ENCODE measurements at regions not wholly inside any gene's neighbourhood (a gene's known extent, or its start where the extent isn't known, plus 50 kb on each side); places are given as distances from the start of the nearest gene placed in this dataset.

- DNase-seq (ENCODE audit: low read depth in 2 of 2), result peak; percentile 39 to 55
- no peak overlapping the region for H3K4me3 ChIP-seq (replicated peaks in 1 of 2; ENCODE audit: low read depth in 2 of 2, low read length in 2 of 2)
- no peak for TF ChIP-seq CTCF (IDR thresholded peaks at IDR 0.05; ENCODE audit: low read depth, low read length)
These were observed 314.8 kb upstream of the HS6ST1 start for GRCh38 chr2:128633501-128633900.

GRCh38 chr2:128635361-128635900 is 316.8 kb upstream of the HS6ST1 start:
- no peak overlapping the region for H3K4me3 ChIP-seq (replicated peaks in 1 of 2; ENCODE audit: low read depth in 2 of 2, low read length in 2 of 2)
- TF ChIP-seq CTCF (IDR thresholded peaks at IDR 0.05; ENCODE audit: low read depth, low read length), result no peak
- DNase-seq (ENCODE audit: low read depth in 2 of 2), result peak in 1 of 2 donors; percentile 3

- no peak for DNase-seq (ENCODE audit: low read depth in 2 of 2)
- H3K4me3 ChIP-seq (replicated peaks in 1 of 2; ENCODE audit: low read depth in 2 of 2, low read length in 2 of 2), result no peak overlapping the region
- no peak for TF ChIP-seq CTCF (IDR thresholded peaks at IDR 0.05; ENCODE audit: low read depth, low read length)
These were observed 318.1 kb upstream of the HS6ST1 start for GRCh38 chr2:128636802-128637147.

GRCh38 chr2:128637481-128638155 is 318.9 kb upstream of the HS6ST1 start:
- TF ChIP-seq CTCF (IDR thresholded peaks at IDR 0.05; ENCODE audit: low read depth, low read length), result no peak
- no peak for DNase-seq (ENCODE audit: low read depth in 2 of 2)

GRCh38 chr2:128638341-128639119 is 319.9 kb upstream of the HS6ST1 start:
- no peak overlapping the region for H3K4me3 ChIP-seq (replicated peaks in 1 of 2; ENCODE audit: low read depth in 2 of 2, low read length in 2 of 2)
- no peak for TF ChIP-seq CTCF (IDR thresholded peaks at IDR 0.05; ENCODE audit: low read depth, low read length)
- no peak for DNase-seq (ENCODE audit: low read depth in 2 of 2)

More at GRCh38 chr2:128637481-128638155, 318.9 kb upstream of the HS6ST1 start:
- no peak overlapping the region for H3K4me3 ChIP-seq (replicated peaks in 1 of 2; ENCODE audit: low read depth in 2 of 2, low read length in 2 of 2)

- DNase-seq (ENCODE audit: low read depth in 2 of 2), result no peak
- TF ChIP-seq CTCF (IDR thresholded peaks at IDR 0.05; ENCODE audit: low read depth, low read length), result no peak
- H3K4me3 ChIP-seq (replicated peaks in 1 of 2; ENCODE audit: low read depth in 2 of 2, low read length in 2 of 2), result no peak overlapping the region
These were observed 320.4 kb upstream of the HS6ST1 start for GRCh38 chr2:128639120-128639477.
